ENCODE measurements at regions not wholly inside any gene's neighbourhood (a gene's known extent, or its start where the extent isn't known, plus 50 kb on each side); places are given as distances from the start of the nearest gene placed in this dataset.

- ChIA-PET POLR2A (no interaction called here), CTCF (interaction anchor here (0.5 kb wide), 1 partner anchor 670 kb away, joined by 6 read pairs; no protein-coding TSS in a partner anchor)
- peaks cover 6% of the 10 kb centered on the region for H3K36me3 Mint-ChIP-seq
- no peak overlapping the region for H3K27ac Mint-ChIP-seq
- TF ChIP-seq NR1H2 (CRISPR knock-in tag; IDR thresholded peaks at IDR 0.05) (no peak), ATF6 (CRISPR knock-in tag; IDR thresholded peaks at IDR 0.05) (no peak), GTF2I (CRISPR knock-in tag; conservative IDR thresholded peaks at IDR 0.05) (no peak), GABPB1 (CRISPR knock-in tag; IDR thresholded peaks at IDR 0.05) (no peak), MXD4 (CRISPR knock-in tag; IDR thresholded peaks at IDR 0.05; ENCODE audit: borderline replicate concordance) (no peak)
- H3K27me3 Mint-ChIP-seq (ENCODE audit: low read depth): no peaks in the 10 kb centered on the region
- ATAC-seq: no peak
- no peak overlapping the region for H3K4me3 Mint-ChIP-seq
- no peaks in the 10 kb centered on the region for H3K4me1 Mint-ChIP-seq
- peaks cover 10% of the 10 kb centered on the region for H3K9me3 Mint-ChIP-seq
- no peak for DNase-seq (ENCODE audit: low spot score)
These were observed 315.2 kb downstream of the KCNJ2 start for GRCh38 chr17:70484496-70484895.

GRCh38 chr17:70492368-70492767, 323.0 kb downstream of the KCNJ2 start:
- H3K27me3 Mint-ChIP-seq (ENCODE audit: low read depth): no peaks in the 10 kb centered on the region
- ChIA-PET POLR2A (no interaction called here), CTCF (no interaction called here)
- DNase-seq (ENCODE audit: low spot score): no peak
- no peak for ATAC-seq
- H3K9me3 Mint-ChIP-seq: no peaks in the 10 kb centered on the region
- no peaks in the 10 kb centered on the region for H3K4me1 Mint-ChIP-seq
- no peaks in the 10 kb centered on the region for H3K36me3 Mint-ChIP-seq
- H3K27ac Mint-ChIP-seq: no peak overlapping the region
- no peak overlapping the region for H3K4me3 Mint-ChIP-seq
- TF ChIP-seq ZNF396 (CRISPR knock-in tag; IDR thresholded peaks at IDR 0.05; ENCODE audit: borderline replicate concordance): no peak
- no peak for TF ChIP-seq ATF2 (CRISPR knock-in tag; IDR thresholded peaks at IDR 0.05; ENCODE audit: borderline replicate concordance, low read depth)
- no peak for TF ChIP-seq PRRX2 (CRISPR knock-in tag; IDR thresholded peaks at IDR 0.05)
- TF ChIP-seq RORB (CRISPR knock-in tag; IDR thresholded peaks at IDR 0.05): no peak
- no peak for TF ChIP-seq ETV6 (CRISPR knock-in tag; IDR thresholded peaks at IDR 0.05)
- no peak for TF ChIP-seq JUN (CRISPR knock-in tag; IDR thresholded peaks at IDR 0.05)
- no peak for TF ChIP-seq ZNF512 (CRISPR knock-in tag; IDR thresholded peaks at IDR 0.05; ENCODE audit: borderline replicate concordance)
- no peak for TF ChIP-seq ATF6 (CRISPR knock-in tag; IDR thresholded peaks at IDR 0.05)
- no peak for TF ChIP-seq STAT6 (CRISPR knock-in tag; conservative IDR thresholded peaks at IDR 0.05; ENCODE audit: low read depth)
- TF ChIP-seq CTCF (IDR thresholded peaks at IDR 0.05): no peak
- TF ChIP-seq IRF1 (CRISPR knock-in tag; IDR thresholded peaks at IDR 0.05): no peak
- no peak for TF ChIP-seq TEAD1 (CRISPR knock-in tag; IDR thresholded peaks at IDR 0.05)
- TF ChIP-seq MXD4 (CRISPR knock-in tag; IDR thresholded peaks at IDR 0.05; ENCODE audit: borderline replicate concordance): no peak
- TF ChIP-seq TCF7 (CRISPR knock-in tag; IDR thresholded peaks at IDR 0.05; ENCODE audit: low read depth): no peak
- TF ChIP-seq ZNF281 (CRISPR knock-in tag; IDR thresholded peaks at IDR 0.05): no peak
